Hippocampal formation (tissue), 2 donors: ENCODE measurements at regions not wholly inside any gene's neighbourhood (a gene's known extent, or its start where the extent isn't known, plus 50 kb on each side); places are given as distances from the start of the nearest gene placed in this dataset.

ENCODE experiments used
- DNase-seq, 2 donors: peaks; one replicate each; lab custom pipeline; 2025; lab: John Stamatoyannopoulos, UW

DNA sequence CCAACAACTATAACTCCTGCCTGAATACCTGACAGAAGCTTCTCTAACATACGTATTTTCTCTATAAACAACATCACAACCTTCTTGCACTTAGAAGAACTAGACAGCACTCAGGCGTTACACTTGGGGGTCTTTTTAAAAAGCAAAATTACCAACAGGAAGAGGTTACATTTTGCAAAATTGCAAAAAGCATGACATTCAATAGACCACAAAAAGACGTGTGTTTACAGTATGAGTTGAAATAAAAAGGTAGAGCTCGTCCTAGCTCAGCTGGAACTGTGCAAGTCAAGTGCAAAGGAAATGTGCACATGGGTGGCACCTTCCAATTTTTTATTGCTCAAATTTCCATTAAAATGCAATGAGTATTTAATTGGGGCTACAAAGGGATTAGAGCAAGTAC lies 375.2 kb upstream of the HSFY2 start:
- DNase-seq: no peak

DNA sequence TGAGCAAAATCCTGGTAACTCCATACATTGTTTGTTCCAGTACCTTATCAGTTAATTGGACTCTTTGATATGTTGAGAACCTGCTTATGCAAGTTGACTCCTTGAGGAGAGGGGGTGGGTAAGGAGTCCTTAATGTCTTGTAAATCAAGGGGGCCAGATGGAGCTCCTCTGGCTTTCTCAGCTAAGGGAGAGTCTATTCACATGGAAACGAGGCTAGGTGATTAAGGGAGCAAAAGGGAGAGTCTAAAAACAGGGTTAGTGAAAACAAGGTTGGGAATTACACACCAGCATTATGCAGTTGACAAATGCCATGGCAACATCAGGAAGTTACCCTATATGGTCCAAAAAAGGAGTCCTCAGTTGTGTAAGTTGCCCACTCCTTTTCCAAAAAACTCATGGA lies 372.8 kb upstream of the HSFY2 start:
- DNase-seq: no peak

DNA sequence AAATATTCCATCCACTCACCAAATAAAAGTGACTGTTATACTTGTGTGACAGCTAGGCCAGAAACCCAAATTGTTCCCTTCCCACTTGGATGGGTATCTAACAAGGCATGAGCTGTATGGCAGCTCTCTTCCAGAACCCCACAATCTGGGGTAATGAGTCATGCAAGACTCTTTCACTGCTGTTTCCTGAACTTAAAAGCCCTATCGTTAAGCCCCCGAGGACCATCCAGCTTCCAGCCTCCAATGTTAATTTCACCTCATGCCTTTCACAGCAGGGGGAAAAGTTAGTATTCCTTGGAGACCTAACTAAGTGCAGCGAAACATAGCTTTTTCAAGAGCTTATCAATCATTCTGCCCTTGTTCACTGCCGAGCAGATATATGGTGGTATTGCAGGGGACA lies 368.6 kb upstream of the HSFY2 start:
- DNase-seq: no peak

DNA sequence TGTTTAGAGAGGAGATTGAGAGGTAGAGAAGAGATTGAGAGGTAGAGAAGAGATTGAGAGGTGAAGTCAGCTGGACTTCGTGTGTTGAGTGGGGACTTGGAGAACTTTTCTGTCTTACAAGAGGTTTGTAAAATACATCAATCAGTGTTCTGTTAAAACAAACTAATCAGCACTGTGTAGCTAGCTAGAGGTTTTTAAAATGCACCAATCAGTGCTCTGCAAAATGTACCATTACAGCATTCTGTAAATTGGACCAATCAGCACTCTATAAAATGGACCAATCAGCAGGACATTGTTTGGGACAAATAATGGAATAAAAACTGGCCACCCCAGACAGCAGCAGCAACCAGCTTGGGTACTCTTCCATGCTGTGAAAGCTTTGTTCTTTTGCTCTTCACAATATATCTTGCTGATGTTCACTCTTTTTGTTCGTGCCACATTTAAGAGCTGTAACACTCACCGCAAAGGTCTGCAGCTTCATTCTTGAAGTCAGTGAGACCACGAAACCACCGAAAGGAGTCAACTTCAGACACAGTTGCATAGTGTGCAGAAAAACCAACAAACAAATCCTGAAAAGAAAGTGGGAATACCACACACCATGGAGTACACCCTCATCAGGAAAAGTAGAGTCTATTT lies 366.9 kb upstream of the HSFY2 start:
- no peak for DNase-seq

DNA sequence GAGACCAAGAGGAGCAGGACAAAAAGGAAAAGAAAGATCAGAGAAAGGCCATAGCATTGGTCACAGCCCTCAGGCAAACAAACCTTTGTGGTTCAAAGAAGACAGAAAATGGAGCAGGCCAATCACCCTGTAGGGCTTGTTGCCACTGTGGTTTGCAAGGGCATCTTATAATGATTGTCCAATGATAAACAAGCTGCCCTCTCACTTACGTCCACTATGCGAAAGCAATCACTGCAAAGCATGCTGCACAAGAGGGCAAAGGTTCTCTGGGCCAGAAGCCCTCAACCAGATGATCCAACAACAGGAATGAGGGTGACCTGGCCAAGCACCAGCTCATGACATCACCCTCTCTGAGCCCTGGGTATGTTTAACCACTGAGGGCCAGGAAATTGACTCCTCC lies 360.9 kb upstream of the HSFY2 start:
- no peak for DNase-seq

DNA sequence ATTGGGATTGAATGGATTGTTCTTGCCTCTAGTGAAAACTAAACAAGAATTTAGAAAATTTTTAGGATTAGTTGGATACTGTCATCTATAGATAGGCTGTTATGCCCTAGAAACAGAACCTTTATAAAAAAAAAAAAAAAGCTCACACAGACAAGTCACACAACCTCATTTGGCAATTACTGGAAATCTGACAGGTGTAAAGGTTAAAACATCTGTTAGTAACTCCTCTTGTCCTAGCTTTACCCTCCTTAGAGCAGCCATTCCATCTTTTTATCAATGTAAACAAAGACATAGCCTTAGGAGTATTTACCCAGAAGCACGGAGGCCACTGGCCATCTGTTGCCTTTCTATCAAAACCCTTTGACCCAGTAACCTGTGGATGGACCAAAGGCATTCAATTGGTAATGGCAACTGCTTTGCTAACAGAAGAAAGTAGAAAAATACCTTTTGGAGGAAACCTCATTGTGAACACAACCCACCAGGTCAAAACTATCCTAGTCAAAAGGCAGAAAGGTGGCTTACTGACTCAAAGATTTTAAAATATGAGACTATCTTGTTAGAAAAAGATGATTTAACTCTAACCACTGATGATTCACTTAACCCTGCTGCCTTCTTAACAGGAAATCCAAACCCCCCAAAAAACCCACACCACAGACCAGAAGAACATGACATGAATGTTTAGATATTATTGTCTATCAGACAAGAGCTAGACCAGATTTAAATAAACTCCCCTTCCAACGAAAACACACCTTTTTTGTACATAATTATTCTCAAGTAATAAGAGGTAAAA lies 357.2 kb upstream of the HSFY2 start:
- no peak for DNase-seq

DNA sequence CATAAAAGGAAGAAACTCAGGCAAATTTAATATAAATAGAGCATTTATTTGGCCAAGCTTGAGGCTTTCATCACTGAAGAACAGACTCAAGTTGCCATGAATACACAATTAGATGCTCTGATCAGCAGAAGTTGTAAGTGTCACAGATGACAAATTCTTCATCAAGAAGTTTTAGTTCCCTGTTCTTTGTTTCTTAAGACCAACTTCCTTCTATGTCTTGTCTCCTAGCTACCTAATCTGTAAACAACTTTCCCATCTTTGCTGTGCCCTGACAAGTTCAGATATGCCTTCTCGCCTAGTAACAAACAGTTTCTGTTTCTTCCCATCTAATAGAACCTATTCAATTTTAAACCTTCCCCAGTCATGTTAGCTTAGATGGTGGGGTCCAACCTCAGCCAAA lies 353.4 kb upstream of the HSFY2 start:
- DNase-seq: no peak

DNA sequence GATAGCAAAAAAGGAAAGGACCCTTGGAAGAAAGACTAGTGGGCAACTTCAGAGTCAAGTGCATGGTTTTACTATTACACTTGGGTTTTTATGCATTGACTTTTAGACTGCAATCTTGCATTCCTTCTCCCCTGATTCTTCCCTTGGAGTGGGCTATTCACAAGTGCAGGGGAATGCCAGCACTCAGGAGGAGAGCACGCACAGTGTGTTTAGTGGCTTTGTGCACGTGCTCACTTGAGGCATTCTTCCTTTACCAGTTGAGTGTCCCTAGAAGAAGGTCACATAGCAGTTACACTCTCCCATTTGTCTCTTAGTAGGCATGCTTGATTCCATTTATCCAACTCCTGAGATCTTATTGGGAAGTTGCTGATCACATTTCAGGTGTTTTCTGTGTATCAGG lies 351.1 kb upstream of the HSFY2 start:
- DNase-seq: no peak

DNA sequence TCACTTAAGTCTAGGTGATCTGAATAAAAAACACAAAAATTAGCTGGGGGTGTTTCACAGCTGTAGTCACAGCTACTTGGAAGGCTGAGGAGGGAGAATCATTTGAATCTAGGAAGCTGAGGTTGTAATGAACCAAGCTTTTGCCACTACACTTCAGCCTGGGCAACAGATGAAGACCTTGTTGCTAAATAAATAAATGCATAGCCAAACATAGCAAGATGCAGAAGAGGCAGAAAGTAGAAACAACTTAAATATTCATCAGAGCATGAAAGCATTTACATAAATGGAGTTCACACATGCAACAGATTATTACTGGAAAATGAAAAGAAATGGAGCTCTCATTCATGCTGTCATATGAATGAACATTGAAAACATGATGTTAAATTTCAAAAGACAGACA lies 348.9 kb upstream of the HSFY2 start:
- DNase-seq: no peak

DNA sequence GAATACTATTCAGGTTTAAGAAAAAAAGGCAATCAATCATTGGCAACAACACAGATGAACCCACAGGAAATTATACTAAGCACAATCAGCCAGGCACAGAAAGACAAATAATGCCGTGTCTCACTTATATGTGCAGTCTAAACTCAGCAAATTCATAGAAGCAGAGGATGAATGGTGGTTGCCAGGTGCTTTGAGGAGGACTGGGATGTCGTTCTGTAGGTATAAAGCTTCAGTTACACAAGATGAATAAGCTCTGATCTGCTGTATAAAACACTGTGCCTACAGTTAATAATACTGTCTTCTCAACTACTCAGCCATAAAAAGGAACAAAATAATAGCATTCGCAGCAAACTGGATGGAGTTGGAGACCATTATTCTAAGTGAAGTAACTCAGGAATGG lies 324.8 kb upstream of the HSFY2 start:
- no peak for DNase-seq

DNA sequence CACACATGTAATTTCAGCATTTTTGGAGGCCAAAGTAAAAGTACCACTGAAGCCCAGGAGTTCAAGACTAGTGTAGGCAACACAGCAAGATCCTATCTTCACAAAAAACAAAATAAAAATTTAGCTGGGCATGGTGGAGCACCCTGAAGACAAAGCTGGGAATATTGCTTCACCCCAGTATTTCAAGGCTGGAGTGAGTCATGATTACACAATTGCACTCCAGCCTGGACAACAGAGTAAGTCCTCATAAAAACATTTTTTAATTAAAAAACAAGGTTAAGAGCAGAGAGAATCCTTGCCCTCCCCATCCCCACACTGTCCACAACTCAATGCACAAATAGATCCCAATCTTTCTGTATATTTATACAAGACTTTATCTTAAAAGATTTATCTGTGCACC lies 321.9 kb upstream of the HSFY2 start:
- no peak for DNase-seq

DNA sequence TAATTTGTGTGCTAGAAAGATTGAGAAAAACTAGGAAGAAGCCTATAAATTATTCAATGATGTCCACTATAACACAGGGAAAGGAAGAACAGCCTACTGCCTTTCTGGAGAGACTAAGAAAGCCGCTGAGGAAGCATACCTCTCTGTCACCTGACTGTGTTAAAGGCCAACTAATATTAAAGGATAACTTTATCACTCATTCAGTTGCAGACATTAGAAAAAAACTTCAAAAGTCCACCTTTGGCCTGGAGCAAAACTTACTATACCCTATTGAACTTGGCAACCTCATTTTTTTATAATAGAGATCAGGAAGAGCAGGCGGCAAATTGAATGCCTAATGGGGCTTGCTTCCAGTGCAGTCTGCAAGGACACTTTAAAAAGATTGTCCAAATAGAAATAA lies 309.5 kb upstream of the HSFY2 start:
- DNase-seq: no peak

DNA sequence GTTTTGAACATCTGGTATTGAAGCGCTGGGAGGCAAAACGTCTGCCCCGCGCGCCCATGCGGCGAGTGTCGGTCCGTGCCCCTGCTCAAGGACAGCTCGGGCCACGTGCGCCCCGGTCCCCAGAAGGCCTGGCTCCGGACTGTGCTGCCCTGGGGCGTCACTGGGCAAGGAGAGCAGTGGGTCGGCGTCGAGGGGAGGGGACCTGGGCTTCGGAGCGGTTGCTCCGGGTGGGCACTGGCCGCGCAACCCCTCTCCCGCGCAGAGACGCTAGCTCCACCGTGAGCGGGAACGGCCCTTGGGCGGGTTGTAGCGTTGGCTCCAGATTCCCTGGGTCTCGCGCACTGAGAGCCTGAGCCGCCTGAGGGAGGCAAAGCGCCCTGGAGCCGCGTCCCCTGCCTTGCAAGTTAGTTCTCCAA lies 304.2 kb upstream of the HSFY2 start:
- peak in 1 of 2 donors; percentile 39 for DNase-seq

DNA sequence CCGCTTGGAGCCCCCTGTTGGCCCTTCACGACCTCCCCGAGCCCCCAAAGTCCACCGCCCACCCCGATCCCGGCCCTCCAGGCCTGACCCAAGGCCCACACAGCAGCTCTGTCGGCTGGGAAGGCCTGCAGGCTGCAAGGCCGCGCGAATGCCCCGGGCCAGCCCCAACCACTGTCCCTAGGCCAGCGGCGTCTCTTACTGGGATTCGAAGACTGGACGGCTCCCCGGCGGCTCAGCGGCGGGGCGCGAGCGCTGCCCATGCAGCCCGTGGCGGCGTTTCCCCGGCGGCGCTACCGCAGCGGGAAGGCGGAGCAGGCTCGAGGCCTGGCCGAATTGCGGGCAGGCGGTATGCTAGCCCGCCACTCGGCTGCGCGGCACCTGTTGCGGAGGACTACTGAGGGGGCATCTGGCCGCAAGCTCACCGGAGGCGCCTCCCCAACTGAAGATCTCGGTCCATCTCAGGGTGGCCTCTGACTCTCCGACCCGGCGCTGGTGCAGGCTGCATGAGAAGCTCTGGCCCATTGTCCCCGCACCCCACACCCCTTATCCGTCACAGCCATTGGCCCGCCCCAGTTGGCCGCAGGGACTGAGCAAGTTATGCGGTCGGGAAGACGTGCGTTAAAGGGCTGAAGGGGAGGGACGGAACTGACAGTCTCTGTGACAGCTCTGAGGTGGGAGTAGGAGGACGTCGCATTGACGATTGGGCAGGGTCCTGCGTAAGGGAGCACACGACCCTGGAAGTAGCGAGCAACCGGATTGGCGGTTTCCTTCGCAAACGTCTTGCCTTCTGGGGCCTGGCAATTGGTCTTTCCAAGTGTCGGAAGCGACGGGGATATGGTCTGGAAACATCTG lies 303.5 kb upstream of the HSFY2 start:
- DNase-seq: peak in 1 of 2 donors; percentile 32

DNA sequence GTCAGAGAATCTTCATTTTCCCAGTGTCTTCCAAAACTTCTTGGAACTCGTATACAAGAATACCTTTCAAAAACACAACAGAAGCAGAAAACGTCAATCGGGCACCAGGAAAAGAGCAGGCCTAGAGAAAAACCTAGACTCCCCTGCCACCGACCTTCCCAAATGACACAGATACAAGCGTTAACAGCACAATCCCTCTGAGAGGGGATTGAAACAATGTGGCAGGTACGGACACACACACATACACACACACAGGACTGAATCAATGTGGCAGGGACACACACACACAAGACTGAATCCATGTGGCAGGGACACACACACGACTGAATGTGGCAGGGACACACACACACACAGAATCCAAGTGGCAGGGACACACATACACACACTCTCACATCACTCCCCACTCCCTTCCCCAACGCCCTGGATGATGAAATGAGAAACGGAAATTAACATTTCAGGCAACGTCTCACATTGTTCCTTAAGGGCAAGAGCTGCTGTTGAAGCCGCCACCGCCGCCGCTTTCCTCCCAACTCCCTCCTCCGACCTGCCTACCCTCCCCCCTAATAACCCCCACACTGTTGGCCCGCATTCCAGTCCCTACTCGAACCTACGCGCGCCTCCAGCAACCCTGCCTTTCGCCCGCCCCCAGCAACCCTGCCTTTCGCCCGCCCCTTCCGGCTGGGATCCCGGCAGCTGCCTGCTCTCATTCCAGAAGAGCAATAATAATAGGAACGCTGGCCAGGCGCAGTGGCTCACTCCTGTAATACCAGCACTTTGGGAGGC lies 302.1 kb upstream of the HSFY2 start:
- DNase-seq: peak in 1 of 2 donors; percentile 46

DNA sequence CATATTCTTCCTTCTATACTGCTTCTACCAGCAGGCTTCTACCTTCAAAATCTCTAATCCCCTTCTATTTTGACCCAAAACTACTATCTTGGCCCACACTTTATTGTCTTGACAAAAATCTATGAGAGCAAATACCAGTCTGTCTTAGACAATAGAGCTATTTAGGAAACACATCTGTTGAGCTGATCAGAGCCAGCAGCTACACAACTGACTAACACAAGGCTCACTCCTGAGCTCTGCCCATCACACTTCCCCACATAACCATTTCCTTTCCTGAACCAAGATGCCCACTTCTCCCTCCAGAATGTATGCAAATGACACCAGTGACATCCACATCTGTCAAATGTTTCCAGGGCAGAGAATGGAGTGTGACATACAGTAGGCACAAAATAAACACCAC lies 293.9 kb upstream of the HSFY2 start:
- DNase-seq: no peak

DNA sequence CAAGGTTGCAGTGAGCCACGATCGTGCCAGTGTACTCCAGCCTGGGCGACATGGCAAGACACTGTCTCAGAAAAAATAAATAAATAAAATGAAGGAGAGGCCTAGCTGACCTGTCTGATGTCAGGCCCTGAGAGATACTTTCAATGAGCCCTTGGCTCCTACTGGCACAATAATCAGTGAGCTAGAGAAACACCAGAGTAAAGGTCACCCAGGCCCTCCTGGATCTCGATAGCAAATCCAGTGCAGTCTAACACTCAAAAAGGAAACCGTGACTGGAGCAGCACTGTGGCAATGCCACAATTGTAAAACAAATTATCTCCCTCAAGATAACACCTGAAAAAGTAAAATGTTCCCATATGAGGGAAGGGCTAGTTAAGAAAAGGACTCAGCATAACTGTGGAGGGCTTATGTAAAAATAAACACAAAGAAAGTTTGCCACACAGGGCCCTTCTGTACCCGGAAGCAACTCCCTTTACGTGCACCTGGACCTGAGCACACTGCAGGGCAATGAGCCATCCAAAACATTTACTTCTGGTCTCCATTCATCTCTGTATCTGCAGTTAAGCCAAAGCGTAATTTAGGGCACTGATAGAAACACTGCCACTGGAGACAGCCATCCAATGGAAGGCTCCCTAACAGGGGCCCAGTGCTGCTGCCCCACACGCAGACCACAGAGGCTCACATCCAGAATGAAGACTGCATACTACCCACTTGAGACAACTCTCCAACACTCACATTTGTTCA lies 293.1 kb upstream of the HSFY2 start:
- no peak for DNase-seq

DNA sequence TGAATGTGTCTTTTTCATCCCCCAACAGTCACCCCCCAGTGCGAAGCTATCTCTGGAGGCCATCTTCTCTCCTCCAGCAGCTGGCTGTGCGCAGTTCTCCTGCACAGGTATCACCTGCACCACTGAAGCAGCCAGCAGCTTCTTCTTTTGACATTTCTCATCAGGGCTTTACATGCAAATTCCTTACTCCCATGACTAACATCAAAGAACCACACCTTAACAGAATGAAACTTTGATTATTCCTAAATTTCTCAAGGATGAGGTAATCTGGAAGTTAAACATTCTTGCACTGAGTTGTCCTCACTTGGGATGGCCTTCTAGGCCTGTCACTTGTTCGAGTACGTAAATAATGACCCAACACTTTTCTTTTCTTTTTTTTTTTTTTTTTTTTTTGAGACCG lies 291.6 kb upstream of the HSFY2 start:
- DNase-seq: no peak

DNA sequence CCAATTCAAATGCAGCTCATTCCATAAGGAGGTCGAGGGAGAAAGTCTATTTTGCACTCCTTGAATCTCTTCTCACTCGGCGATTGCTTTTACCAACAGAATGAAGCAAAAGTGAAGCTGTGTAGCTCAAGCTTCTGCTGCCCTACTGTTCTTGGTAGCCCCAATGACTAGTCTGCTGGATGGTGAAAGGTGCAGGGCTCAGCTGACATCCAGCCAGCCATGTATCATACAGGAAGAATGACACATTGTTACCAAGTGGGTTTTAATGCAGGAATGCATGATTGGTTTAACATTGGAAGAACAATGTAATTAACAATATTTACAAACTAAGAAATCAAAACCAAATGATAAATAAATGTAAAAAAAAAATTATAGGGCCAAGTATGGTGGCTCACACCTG lies 286.2 kb upstream of the HSFY2 start:
- no peak for DNase-seq

DNA sequence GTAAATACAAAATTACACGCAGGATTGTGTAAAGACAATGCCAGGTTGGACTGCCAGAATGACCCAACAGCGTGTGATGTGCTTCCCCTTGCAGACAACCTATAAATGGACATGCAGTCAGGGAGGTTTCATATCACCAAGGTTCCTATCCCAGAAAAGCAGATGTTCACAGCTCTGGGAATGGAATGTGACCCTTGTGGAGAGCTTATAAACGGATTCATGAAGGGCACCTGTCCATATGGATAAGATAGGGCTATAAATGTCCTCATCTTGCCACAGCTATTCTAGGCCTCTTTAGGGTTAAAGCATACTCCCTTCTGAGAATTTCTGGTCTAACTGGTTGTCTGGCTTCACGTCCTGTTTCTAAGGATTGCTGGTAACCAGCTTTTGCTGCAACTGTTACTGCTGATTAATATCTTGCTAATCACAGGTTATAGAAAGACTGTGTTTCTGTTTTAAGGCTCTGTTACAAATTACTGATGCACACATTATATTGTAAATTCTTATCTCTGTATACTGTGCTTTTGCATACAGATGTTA lies 285.4 kb upstream of the HSFY2 start:
- DNase-seq: no peak

DNA sequence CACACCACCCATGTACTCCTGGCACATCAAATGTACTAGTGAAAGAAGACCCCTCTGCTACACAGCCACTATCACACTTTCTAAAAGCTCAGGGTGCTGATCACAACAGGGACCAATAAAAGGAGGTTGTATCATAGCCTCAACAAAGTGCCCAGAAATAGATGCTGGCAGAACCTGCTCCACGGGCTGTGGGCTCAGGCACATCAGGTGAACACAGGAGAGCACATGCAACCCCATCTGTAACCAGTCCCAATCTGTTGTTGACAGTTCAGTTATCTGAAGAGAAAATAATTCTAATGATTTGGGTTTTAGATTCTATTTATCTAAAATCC lies 282.6 kb upstream of the HSFY2 start:
- no peak for DNase-seq
